ENCODE measurements at regions not wholly inside any gene's neighbourhood (a gene's known extent, or its start where the extent isn't known, plus 50 kb on each side); places are given as distances from the start of the nearest gene placed in this dataset.

DNA sequence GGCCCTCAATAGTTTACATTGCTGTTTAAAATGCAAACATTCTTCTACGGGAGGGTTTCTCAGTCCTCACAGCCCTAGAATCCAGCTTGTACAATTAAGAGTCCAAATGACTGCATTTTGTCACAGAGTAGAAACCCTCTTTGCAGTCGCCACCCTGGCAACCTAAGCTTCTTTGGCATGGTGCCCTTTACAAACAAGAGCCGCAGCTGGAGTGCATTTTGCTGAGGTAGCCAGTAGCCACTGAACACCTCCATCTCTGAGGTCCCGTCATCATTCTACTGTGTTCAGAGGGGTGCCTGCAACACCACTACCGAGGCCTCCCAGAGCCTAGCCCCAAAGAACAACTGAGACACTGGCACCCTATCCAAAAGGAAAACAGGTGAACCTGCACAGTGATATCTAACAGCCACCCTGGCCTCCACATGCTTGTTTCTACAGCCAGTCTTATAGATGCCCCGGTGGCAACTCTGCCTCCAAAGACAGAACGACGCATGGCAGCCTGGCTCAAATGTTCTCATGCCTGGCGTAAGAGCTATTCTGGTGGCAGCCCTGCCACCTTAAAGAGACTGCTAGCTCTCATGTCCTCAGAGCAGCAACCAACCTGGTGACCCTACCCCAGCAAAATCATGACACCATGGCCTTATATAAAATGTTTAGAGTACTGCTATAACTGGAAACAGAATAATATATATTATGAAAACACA is 801.9 kb downstream of the TECRL start:
- H3K4me1 Mint-ChIP-seq, result no peaks in the 10 kb centered on the region
- Histone ChIP-seq H3K4ac (ENCODE audit: low read depth, low read length) (no peak overlapping the region), H3T11ph (ENCODE audit: low read length) (no peak overlapping the region), H4K8ac (replicated peaks; ENCODE audit: insufficient read length, low read depth, low read length) (no peak overlapping the region), H3K9ac (ENCODE audit: extremely low read depth, insufficient read length, low read length) (no peak overlapping the region), H3K4me1 (ENCODE audit: insufficient read depth, low read length) (no peaks in the 10 kb centered on the region), H3K27me3 (ENCODE audit: insufficient read depth, low read length) (no peaks in the 10 kb centered on the region), H4K5ac (ENCODE audit: insufficient read length, low read depth, low read length) (no peak overlapping the region), H2BK12ac (ENCODE audit: insufficient read length, low read depth, low read length) (no peak overlapping the region), H2AK5ac (ENCODE audit: insufficient read length, low read length) (no peak overlapping the region), H3K14ac (ENCODE audit: insufficient read depth, low read length) (no peak overlapping the region), H2BK15ac (ENCODE audit: low read depth, low read length) (no peak overlapping the region), H3K56ac (ENCODE audit: insufficient read length, low read depth, low read length) (no peak overlapping the region), H3K18ac (ENCODE audit: insufficient read length, low read depth, low read length) (no peak overlapping the region), H3K79me1 (ENCODE audit: insufficient read depth, low read depth, low read length, poor library complexity, severe bottlenecking) (no peaks in the 10 kb centered on the region), H3K23ac (ENCODE audit: insufficient read length, low read depth, low read length) (no peak overlapping the region), H2BK5ac (ENCODE audit: insufficient read length, low read length) (no peak overlapping the region), H2BK20ac (ENCODE audit: low read depth, low read length, poor library complexity, severe bottlenecking) (no peak overlapping the region), H2BK120ac (ENCODE audit: low read depth, low read length, poor library complexity, severe bottlenecking) (no peak overlapping the region), H3K9me3 (ENCODE audit: control insufficient read depth, low read depth, low read length) (no peaks in the 10 kb centered on the region), H3K23me2 (ENCODE audit: insufficient read length, low read depth, low read length, poor library complexity, severe bottlenecking) (no peaks in the 10 kb centered on the region), H3K4me2 (ENCODE audit: insufficient read depth, insufficient read length, low read length) (no peak overlapping the region), H3K79me2 (ENCODE audit: insufficient read depth, low read length) (no peaks in the 10 kb centered on the region), H4K20me1 (ENCODE audit: control insufficient read depth, insufficient read depth, insufficient read length) (no peaks in the 10 kb centered on the region), H3K27ac (ENCODE audit: insufficient read length, low read depth, low read length) (no peak overlapping the region), H2AFZ (ENCODE audit: low read length) (no peak overlapping the region), H4K91ac (ENCODE audit: insufficient read length, low read depth, low read length) (no peak overlapping the region)
- no peaks in the 10 kb centered on the region for H3K27me3 Mint-ChIP-seq (ENCODE audit: low read depth)
- TF ChIP-seq, protein P1, sequence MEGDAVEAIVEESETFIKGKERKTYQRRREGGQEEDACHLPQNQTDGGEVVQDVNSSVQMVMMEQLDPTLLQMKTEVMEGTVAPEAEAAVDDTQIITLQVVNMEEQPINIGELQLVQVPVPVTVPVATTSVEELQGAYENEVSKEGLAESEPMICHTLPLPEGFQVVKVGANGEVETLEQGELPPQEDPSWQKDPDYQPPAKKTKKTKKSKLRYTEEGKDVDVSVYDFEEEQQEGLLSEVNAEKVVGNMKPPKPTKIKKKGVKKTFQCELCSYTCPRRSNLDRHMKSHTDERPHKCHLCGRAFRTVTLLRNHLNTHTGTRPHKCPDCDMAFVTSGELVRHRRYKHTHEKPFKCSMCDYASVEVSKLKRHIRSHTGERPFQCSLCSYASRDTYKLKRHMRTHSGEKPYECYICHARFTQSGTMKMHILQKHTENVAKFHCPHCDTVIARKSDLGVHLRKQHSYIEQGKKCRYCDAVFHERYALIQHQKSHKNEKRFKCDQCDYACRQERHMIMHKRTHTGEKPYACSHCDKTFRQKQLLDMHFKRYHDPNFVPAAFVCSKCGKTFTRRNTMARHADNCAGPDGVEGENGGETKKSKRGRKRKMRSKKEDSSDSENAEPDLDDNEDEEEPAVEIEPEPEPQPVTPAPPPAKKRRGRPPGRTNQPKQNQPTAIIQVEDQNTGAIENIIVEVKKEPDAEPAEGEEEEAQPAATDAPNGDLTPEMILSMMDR (conservative IDR thresholded peaks at IDR 0.05), result no peak
- H3K9me3 Mint-ChIP-seq, result no peaks in the 10 kb centered on the region
- no peak overlapping the region for H3K27ac Mint-ChIP-seq
- no CpG with 5 or more reads among the region's 9 CpGs for WGBS (ENCODE audit: extremely low coverage, insufficient read length, low lambda C conversion rate)
- H3K4me3 Mint-ChIP-seq, result no peak overlapping the region
- H3K36me3 Mint-ChIP-seq (ENCODE audit: insufficient read depth in 1 of 3, low read depth in 3 of 3), result no peaks in the 10 kb centered on the region
- DNase-seq, result no peak

Measured in H9 (cell line).